SK-N-MC (cell line): ENCODE measurements at regions not wholly inside any gene's neighbourhood (a gene's known extent, or its start where the extent isn't known, plus 50 kb on each side); places are given as distances from the start of the nearest gene placed in this dataset.
"Not testable (repeated sequence)": the region's sequence is repeated elsewhere in the genome, so short reads cannot be mapped to it uniquely, and the experiment has no call there.

ENCODE experiments used
- DNase-seq: peaks from one replicate; pipeline ENCODE4 v3.0.0-alpha.2; 2011; ENCODE audit warnings: low read depth, low spot score
- H3K27ac ChIP-seq: fragments of 200-600 bp; sonication (generic); 2 replicates; pipeline ENCODE4 v1.5.1; 2016; ENCODE audit warnings: mixed run types
- H3K36me3 ChIP-seq: fragments of 200-600 bp; sonication (generic); 2 replicates; pipeline ENCODE4 v1.6.1; 2017; ENCODE audit warnings: antibody characterized with exemption, low read length, mixed read lengths; ENCODE audit not compliant: insufficient read depth
- H3K4me3 ChIP-seq: fragments of 200-600 bp; sonication (generic); 2 replicates; pipeline ENCODE4 v1.5.1; 2016
- H3K9ac ChIP-seq: fragments of 200-600 bp; sonication (generic); 2 replicates; pipeline ENCODE4 v1.8.0; 2017; ENCODE audit warnings: mixed run types, mixed read lengths; ENCODE audit not compliant: insufficient read length
- H3K9me3 ChIP-seq: fragments of 200-600 bp; sonication (generic); 2 replicates; pipeline ENCODE4 v1.6.1; 2017; ENCODE audit warnings: low read depth, mild to moderate bottlenecking, antibody characterized with exemption, low read length, moderate library complexity, mixed read lengths
- EZH2 ChIP-seq: fragments of 200-600 bp; sonication (generic); IDR thresholded peaks from one replicate; pipeline ENCODE4 v1.6.1; 2017; ENCODE audit warnings: antibody characterized with exemption
- FOXP2 ChIP-seq: optimal IDR thresholded peaks from 2 replicates; pipeline ENCODE3; 2011; ENCODE audit warnings: mild to moderate bottlenecking, moderate library complexity; ENCODE audit not compliant: insufficient read depth; ENCODE audit errors: extremely low read length, control extremely low read depth
- POLR2AphosphoS5 ChIP-seq: IDR thresholded peaks from 2 replicates; pipeline ENCODE4 v1.6.1; 2012; ENCODE audit warnings: mild to moderate bottlenecking, low read depth, low read length, borderline replicate concordance

DNA sequence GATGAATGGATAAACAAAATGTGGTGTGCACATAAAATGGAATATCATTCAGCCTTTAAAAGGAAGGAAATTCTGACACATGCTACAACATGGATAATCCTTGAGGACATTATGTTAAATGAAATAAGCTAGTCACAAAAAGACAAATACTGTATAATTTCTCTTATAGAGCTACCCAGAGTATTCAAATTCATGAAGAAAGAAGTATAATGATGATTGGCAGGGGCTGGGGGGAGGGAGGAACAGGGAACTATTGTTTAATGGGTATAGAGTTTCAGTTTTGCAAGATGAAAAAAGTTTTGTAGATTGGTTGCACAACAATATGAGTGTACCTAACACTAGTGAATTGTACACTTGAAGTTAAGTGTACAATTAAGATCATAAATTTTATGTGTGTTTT, 153.9 kb upstream of the STK26 start:
- H3K9ac ChIP-seq, result no peak overlapping the region
- DNase-seq, result no peak
- H3K4me3 ChIP-seq, result no peak overlapping the region
- H3K9me3 ChIP-seq, result no peaks in the 10 kb centered on the region
- no peak overlapping the region for H3K27ac ChIP-seq
- no peaks in the 10 kb centered on the region for H3K36me3 ChIP-seq
- no peak for TF ChIP-seq POLR2AphosphoS5
- no peak for TF ChIP-seq EZH2
- no peak for TF ChIP-seq FOXP2

DNA sequence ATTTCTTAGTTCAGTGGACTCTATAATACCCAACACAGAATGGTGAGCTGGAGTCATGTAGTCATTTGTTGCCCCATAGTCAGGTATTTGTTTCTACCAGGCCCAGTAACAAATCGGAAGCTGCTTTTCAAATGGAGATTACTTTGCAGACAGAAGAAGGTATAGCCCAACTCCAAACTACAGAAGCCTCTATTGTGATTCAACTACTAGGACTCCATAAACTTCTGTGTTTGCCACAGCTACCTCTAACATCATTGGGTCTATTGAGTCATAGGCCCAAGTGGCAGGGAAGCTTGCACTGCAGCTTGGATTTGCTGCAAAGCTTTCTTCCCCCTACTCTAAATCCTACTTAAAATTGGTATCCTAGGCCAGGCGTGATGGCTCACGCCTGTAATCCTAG, 148.8 kb upstream of the STK26 start:
- Histone ChIP-seq H3K27ac (no peak overlapping the region), H3K4me3 (no peak overlapping the region), H3K9me3 (no peaks in the 10 kb centered on the region), H3K36me3 (no peaks in the 10 kb centered on the region), H3K9ac (no peak overlapping the region)
- no peak for DNase-seq
- TF ChIP-seq FOXP2 (no peak), POLR2AphosphoS5 (no peak), EZH2 (no peak)

DNA sequence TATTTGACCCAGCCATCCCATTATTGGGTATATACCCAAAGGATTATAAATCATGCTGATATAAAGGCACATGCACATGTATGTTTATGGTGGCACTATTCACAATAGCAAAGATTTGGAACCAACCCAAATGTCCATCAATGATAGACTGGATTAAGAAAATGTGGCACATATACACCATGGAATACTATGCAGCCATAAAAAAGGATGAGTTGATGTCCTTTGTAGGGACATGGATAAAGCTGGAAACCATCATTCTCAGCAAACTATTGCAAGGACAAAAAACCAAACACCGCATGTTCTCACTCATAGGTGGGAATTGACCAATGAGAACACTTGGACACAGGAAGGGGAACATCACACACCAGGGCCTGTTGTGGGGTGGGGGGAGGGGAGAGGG, 147.3 kb upstream of the STK26 start:
- not testable (repeated sequence) for H3K4me3 ChIP-seq, H3K36me3 ChIP-seq, DNase-seq, H3K27ac ChIP-seq, H3K9ac ChIP-seq, H3K9me3 ChIP-seq

DNA sequence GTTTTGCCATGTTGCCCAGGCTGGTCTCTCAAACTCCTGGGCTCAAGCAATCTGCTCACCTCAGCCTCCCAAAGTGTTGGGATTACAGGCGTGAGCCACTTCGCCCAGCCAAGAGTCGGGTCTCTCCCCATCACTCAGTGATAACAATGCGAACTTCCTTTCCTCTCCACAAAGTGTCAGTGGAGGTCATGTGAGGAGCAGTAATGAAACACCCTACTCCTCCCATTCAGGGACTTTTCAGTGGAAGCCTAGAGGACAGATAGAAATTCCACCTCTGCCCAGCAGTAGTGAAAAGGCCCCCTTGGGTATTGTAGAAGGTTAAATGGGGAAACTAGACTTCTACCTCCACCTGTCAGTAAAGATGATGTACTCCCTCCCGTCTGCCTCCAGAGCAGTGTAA, 141.9 kb upstream of the STK26 start:
- no peak for DNase-seq
- no peak overlapping the region for H3K27ac ChIP-seq
- H3K9ac ChIP-seq, result no peak overlapping the region
- TF ChIP-seq EZH2, result no peak
- TF ChIP-seq FOXP2, result no peak
- no peak for TF ChIP-seq POLR2AphosphoS5
- no peaks in the 10 kb centered on the region for H3K9me3 ChIP-seq
- H3K4me3 ChIP-seq, result no peak overlapping the region
- H3K36me3 ChIP-seq, result no peaks in the 10 kb centered on the region

DNA sequence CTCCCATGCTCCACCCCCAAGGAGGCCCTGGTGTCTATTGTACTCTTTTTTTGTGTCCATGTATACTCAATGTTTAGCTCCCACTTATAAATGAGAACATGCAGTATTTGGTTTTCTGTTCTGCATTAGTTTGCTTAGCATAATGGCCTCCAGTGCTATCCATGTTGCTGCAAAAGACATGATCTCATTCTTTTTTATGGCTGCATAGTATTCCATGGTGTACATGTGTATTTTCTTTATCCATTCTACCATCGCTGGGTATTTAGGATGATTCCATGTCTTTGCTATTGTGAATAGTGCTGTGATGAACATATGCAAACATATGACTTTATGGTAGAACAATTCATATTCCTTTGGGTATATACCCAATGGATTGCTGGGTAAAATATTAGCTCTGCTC, 138.1 kb upstream of the STK26 start:
- not testable (repeated sequence) for H3K9ac ChIP-seq, H3K36me3 ChIP-seq, H3K4me3 ChIP-seq, H3K9me3 ChIP-seq, DNase-seq, H3K27ac ChIP-seq

DNA sequence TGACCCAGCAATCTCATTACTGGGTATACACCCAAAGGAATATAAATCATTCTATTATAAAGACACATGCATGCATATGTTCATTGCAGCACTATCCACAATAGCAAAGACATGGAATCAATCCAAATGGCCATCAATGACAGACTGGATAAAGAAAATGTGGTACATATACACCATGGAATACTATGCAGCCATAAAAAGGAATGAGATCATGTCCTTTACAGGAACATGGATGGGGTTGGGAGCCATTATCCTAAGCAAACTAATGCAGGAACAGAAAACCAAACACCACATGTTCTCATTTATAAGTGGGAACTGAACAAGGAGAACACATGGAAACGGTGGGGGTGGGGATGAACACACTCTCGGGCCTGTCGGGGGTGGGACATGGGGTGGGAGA, 129.2 kb upstream of the STK26 start:
- not testable (repeated sequence) for H3K9me3 ChIP-seq, H3K27ac ChIP-seq, H3K36me3 ChIP-seq, DNase-seq, H3K9ac ChIP-seq, H3K4me3 ChIP-seq

DNA sequence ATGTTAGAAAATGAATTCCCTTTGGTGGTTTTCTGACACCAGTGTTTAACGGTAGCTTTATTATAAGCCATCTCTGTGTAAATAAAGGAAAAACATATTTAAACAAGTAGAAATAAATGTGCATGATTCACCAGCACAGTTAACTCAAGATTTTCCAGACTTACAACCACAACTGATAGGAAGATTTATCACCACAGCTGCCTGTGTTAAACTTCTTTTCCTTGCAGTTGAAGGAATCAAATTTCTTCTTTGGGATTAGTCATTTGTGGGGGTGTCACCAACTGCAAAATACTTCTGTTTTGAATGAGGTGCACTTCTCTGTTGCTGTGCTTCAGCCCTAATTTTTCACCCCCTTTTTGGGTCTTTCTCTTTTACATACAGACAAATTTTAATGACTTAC, 128.1 kb upstream of the STK26 start:
- DNase-seq, result no peak
- Histone ChIP-seq H3K36me3 (no peaks in the 10 kb centered on the region), H3K9ac (no peak overlapping the region), H3K27ac (no peak overlapping the region), H3K4me3 (no peak overlapping the region), H3K9me3 (no peaks in the 10 kb centered on the region)
- TF ChIP-seq EZH2, result no peak
- TF ChIP-seq FOXP2, result no peak
- no peak for TF ChIP-seq POLR2AphosphoS5

DNA sequence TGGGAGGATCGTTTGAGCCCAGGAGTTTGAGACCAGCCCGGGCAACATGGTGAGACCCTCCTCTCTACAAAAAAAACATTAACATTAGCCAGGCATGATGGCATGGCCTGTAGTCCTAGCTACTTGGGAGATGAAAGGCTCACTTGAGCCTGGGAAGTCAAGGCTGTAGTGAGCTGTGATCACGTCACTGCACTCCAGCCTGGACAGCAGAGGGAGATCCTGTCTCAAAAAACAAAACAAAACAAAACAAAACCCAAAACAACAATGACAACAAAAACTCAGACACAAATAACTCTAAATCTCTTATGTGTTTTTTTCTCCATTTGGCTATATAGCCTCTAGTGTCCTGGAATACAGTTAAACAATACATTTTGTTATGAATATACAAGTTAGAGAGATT, 127.3 kb upstream of the STK26 start:
- no peaks in the 10 kb centered on the region for H3K36me3 ChIP-seq
- H3K9ac ChIP-seq, result no peak overlapping the region
- no peak overlapping the region for H3K27ac ChIP-seq
- no peaks in the 10 kb centered on the region for H3K9me3 ChIP-seq
- DNase-seq, result no peak
- H3K4me3 ChIP-seq, result no peak overlapping the region
- no peak for TF ChIP-seq POLR2AphosphoS5
- TF ChIP-seq FOXP2, result no peak
- TF ChIP-seq EZH2, result no peak

DNA sequence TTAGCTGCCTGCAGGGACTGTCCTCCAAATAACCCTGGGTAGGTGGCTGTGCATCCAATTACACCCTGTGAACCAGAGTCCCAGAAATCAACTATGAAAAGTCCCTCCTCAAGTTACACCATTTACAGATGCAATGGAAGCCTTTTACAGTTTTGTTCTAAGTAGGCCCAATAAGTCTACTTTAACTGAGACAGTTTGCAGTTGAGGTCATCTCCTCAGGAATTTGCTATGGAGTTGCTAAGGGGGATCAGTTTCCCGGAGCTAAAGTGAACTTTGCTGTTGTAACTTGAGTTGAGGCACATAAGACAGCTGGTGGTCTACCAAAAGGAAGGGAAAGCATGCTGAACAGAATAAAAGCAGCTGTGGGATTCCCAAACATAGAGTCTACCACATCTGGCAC, 121.6 kb upstream of the STK26 start:
- H3K9me3 ChIP-seq, result no peaks in the 10 kb centered on the region
- no peaks in the 10 kb centered on the region for H3K36me3 ChIP-seq
- DNase-seq, result no peak
- TF ChIP-seq EZH2, result no peak
- TF ChIP-seq FOXP2, result no peak
- no peak for TF ChIP-seq POLR2AphosphoS5
- no peak overlapping the region for H3K27ac ChIP-seq
- no peak overlapping the region for H3K9ac ChIP-seq
- H3K4me3 ChIP-seq, result no peak overlapping the region

DNA sequence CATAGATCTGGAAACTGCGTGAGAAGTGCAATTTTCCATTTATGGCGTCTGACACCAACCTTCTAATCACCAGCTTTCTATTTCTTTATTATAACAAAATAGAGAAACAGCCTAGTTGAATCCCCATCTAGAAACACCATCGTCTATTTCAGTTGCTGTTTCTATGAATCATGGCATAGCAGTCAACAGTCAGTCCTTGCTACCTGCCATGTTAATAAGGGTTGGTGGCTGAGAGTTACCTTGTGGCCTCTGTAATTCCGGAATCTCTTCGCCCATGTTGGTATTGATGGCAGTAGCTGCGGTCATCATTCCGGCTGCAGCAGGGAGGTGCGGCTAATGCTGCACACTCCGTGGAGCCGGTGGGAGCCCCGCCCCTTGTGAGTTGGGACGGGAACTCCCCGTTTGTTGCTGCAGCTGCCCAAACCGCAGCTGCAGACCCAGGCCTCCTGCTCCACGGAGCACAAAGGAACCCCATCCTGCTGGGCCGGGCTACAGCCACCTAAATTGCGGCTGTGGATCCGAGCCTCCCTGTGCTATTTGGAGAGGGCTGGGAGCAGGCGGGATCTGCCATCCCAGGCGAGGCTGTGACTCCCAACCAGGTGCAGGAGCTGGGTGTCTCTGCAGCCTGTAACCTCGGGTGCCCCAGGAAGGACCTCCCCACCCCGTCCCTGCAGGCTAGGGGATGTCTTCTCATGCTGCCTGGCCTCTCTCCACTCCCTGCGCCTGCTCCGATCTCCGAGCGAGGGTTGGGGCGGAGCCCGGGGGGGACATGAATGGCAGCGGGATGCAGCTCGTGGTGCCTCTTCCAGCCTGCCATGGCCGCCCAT, 115.4 kb upstream of the STK26 start:
- no peak overlapping the region for H3K4me3 ChIP-seq
- no peak overlapping the region for H3K27ac ChIP-seq
- no peak for DNase-seq
- TF ChIP-seq POLR2AphosphoS5 (no peak), FOXP2 (no peak), EZH2 (no peak)
- H3K9ac ChIP-seq, result no peak overlapping the region
- H3K36me3 ChIP-seq, result no peaks in the 10 kb centered on the region
- no peaks in the 10 kb centered on the region for H3K9me3 ChIP-seq
